ENCODE measurements at regions not wholly inside any gene's neighbourhood (a gene's known extent, or its start where the extent isn't known, plus 50 kb on each side); places are given as distances from the start of the nearest gene placed in this dataset.

- no peaks in the 10 kb centered on the region for H3K9me3 ChIP-seq
- ATAC-seq: no peak
- H3K27me3 ChIP-seq: no peaks in the 10 kb centered on the region
- no peak overlapping the region for H3K27ac ChIP-seq
- intact Hi-C loops (cut with DNase I): no loop called here
- WGBS, 2 donors: 57 to 58% methylated on average over 4 of the region's 4 CpGs
- TF ChIP-seq POLR2A (IDR thresholded peaks at IDR 0.05): no peak
- TF ChIP-seq CTCF (IDR thresholded peaks at IDR 0.05): no peak
- H3K36me3 ChIP-seq (replicated peaks in 1 of 2; ENCODE audit: insufficient read depth in 1 of 2, low read depth in 2 of 2): no peaks in the 10 kb centered on the region
- H3K4me3 ChIP-seq: no peak overlapping the region
- H3K4me1 ChIP-seq: no peaks in the 10 kb centered on the region
- no peak for DNase-seq
Observed at GRCh38 chr3:4061783-4062360, 241.3 kb upstream of the SETMAR start.

- ATAC-seq: no peak
- H3K27me3 ChIP-seq: no peaks in the 10 kb centered on the region
- TF ChIP-seq CTCF (IDR thresholded peaks at IDR 0.05): no peak
- no peak for TF ChIP-seq POLR2A (IDR thresholded peaks at IDR 0.05)
- no peaks in the 10 kb centered on the region for H3K9me3 ChIP-seq
- WGBS, 2 donors: 76 to 100% methylated on average over 1 of the region's 1 CpG
- H3K4me3 ChIP-seq: no peak overlapping the region
- no peak overlapping the region for H3K27ac ChIP-seq
- intact Hi-C loops (cut with DNase I): no loop called here
- H3K36me3 ChIP-seq (replicated peaks in 1 of 2; ENCODE audit: insufficient read depth in 1 of 2, low read depth in 2 of 2): no peaks in the 10 kb centered on the region
- DNase-seq: no peak
- no peaks in the 10 kb centered on the region for H3K4me1 ChIP-seq
Observed at GRCh38 chr3:4062621-4063020, 240.5 kb upstream of the SETMAR start.

GRCh38 chr3:4063916-4064574 is 239.1 kb upstream of the SETMAR start:
- Histone ChIP-seq H3K27ac (no peak overlapping the region), H3K9me3 (no peaks in the 10 kb centered on the region), H3K4me3 (no peak overlapping the region), H3K36me3 (replicated peaks in 1 of 2; ENCODE audit: insufficient read depth in 1 of 2, low read depth in 2 of 2) (no peaks in the 10 kb centered on the region), H3K4me1 (no peaks in the 10 kb centered on the region), H3K27me3 (no peaks in the 10 kb centered on the region)
- WGBS, 2 donors: 84 to 86% methylated on average over 4 of the region's 4 CpGs
- no peak for ATAC-seq
- TF ChIP-seq CTCF (IDR thresholded peaks at IDR 0.05): no peak
- TF ChIP-seq POLR2A (IDR thresholded peaks at IDR 0.05): no peak
- DNase-seq: no peak
- intact Hi-C loops (cut with DNase I): no loop called here

- no peaks in the 10 kb centered on the region for H3K4me1 ChIP-seq
- intact Hi-C loops (cut with DNase I): no loop called here
- TF ChIP-seq POLR2A (IDR thresholded peaks at IDR 0.05) (no peak), CTCF (IDR thresholded peaks at IDR 0.05) (no peak)
- no peaks in the 10 kb centered on the region for H3K27me3 ChIP-seq
- no peak overlapping the region for H3K4me3 ChIP-seq
- H3K27ac ChIP-seq: no peak overlapping the region
- no peaks in the 10 kb centered on the region for H3K9me3 ChIP-seq
- no peaks in the 10 kb centered on the region for H3K36me3 ChIP-seq (replicated peaks in 1 of 2; ENCODE audit: insufficient read depth in 1 of 2, low read depth in 2 of 2)
- ATAC-seq: no peak
- 79 to 91% methylated on average over 2 of the region's 2 CpGs for WGBS, 2 donors
- no peak for DNase-seq
Observed at GRCh38 chr3:4065085-4065484, 238.1 kb upstream of the SETMAR start.

GRCh38 chr3:4065554-4065953 is 237.6 kb upstream of the SETMAR start:
- H3K36me3 ChIP-seq (replicated peaks in 1 of 2; ENCODE audit: insufficient read depth in 1 of 2, low read depth in 2 of 2): no peaks in the 10 kb centered on the region
- TF ChIP-seq POLR2A (IDR thresholded peaks at IDR 0.05) (no peak), CTCF (IDR thresholded peaks at IDR 0.05) (no peak)
- ATAC-seq: no peak
- no peaks in the 10 kb centered on the region for H3K9me3 ChIP-seq
- H3K4me1 ChIP-seq: no peaks in the 10 kb centered on the region
- no peak overlapping the region for H3K27ac ChIP-seq
- intact Hi-C loops (cut with DNase I): no loop called here
- DNase-seq: no peak
- H3K4me3 ChIP-seq: no peak overlapping the region
- no peaks in the 10 kb centered on the region for H3K27me3 ChIP-seq
- 89 to 95% methylated on average over 1 of the region's 1 CpG for WGBS, 2 donors

Measured in body of pancreas (tissue), 4 donors.